Activated T-helper 1 cell treated with anti-CD3 and anti-CD28 coated beads, Interleukin-12 subunit alpha, Interleukin-12 subunit beta, Interleukin-2, Interleukin-4 antibody, amounts not matched to agents 30 ng/mL and 10 ng/mL and 1 ng/mL, durations not matched to agents 14 hours and 24 hours and 36 hours (primary cell): ENCODE measurements at regions not wholly inside any gene's neighbourhood (a gene's known extent, or its start where the extent isn't known, plus 50 kb on each side); places are given as distances from the start of the nearest gene placed in this dataset.
"Not testable (repeated sequence)": the region's sequence is repeated elsewhere in the genome, so short reads cannot be mapped to it uniquely, and the experiment has no call there.

Source experiments
- DNase-seq: peaks from one replicate; pipeline ENCODE4 v3.0.0; 2021; ENCODE audit warnings: low spot score
- H3K27ac Mint-ChIP-seq: one replicate; pipeline ENCODE4 v1.8.0; 2021; ENCODE audit warnings: mild to moderate bottlenecking, mixed read lengths
- H3K27me3 Mint-ChIP-seq: one replicate; pipeline ENCODE4 v1.8.0; 2022; ENCODE audit warnings: mild to moderate bottlenecking, moderate library complexity, mixed read lengths; ENCODE audit not compliant: insufficient read depth
- H3K36me3 Mint-ChIP-seq: one replicate; pipeline ENCODE4 v1.8.0; 2021; ENCODE audit warnings: low read depth, mixed read lengths
- H3K4me1 Mint-ChIP-seq: one replicate; pipeline ENCODE4 v1.8.0; 2021; ENCODE audit warnings: low read depth, mixed read lengths
- H3K4me3 Mint-ChIP-seq: one replicate; pipeline ENCODE4 v1.8.0; 2021; ENCODE audit warnings: mild to moderate bottlenecking, moderate library complexity, mixed read lengths
- H3K9me3 Mint-ChIP-seq: one replicate; pipeline ENCODE4 v1.8.0; 2021; ENCODE audit warnings: mixed read lengths
- intact Hi-C: fragments of 100-400 bp; cut with micrococcal nuclease; formaldehyde crosslinking; loops from one replicate; pipeline ENCODE4 v1.15.1; 2024

GRCh38 chr10:64840341-64840740 lies 1319.1 kb downstream of the REEP3 start:
- H3K9me3 Mint-ChIP-seq = peaks cover 9% of the 10 kb centered on the region
- no peak overlapping the region for H3K27ac Mint-ChIP-seq
- H3K4me3 Mint-ChIP-seq = no peak overlapping the region
- DNase-seq = no peak
- H3K4me1 Mint-ChIP-seq = no peaks in the 10 kb centered on the region
- intact Hi-C loops = no loop called here
- H3K27me3 Mint-ChIP-seq = no peaks in the 10 kb centered on the region
- no peaks in the 10 kb centered on the region for H3K36me3 Mint-ChIP-seq

- Mint-ChIP-seq H3K4me3 (no peak overlapping the region), H3K9me3 (no peaks in the 10 kb centered on the region), H3K4me1 (no peaks in the 10 kb centered on the region), H3K27me3 (no peaks in the 10 kb centered on the region), H3K27ac (no peak overlapping the region), H3K36me3 (no peaks in the 10 kb centered on the region)
- DNase-seq = no peak
- intact Hi-C loops = no loop called here
Observed at GRCh38 chr10:64846700-64847099, 1325.5 kb downstream of the REEP3 start.

- no peak overlapping the region for H3K4me3 Mint-ChIP-seq
Observed at GRCh38 chr10:64855941-64856340, 1334.7 kb downstream of the REEP3 start.

GRCh38 chr10:64859911-64860310 lies 1338.7 kb downstream of the REEP3 start:
- intact Hi-C loops = no loop called here
- H3K36me3 Mint-ChIP-seq = no peaks in the 10 kb centered on the region

More at GRCh38 chr10:64855941-64856340, 1334.7 kb downstream of the REEP3 start:
- H3K36me3 Mint-ChIP-seq = no peaks in the 10 kb centered on the region
- H3K9me3 Mint-ChIP-seq = no peaks in the 10 kb centered on the region
- no peaks in the 10 kb centered on the region for H3K27me3 Mint-ChIP-seq
- H3K4me1 Mint-ChIP-seq = no peaks in the 10 kb centered on the region
- intact Hi-C loops = no loop called here
- no peak for DNase-seq
- no peak overlapping the region for H3K27ac Mint-ChIP-seq

GRCh38 chr10:64863836-64864235 lies 1342.6 kb downstream of the REEP3 start:
- Mint-ChIP-seq H3K9me3 (no peaks in the 10 kb centered on the region), H3K27me3 (no peaks in the 10 kb centered on the region), H3K4me3 (no peak overlapping the region), H3K27ac (no peak overlapping the region), H3K36me3 (no peaks in the 10 kb centered on the region), H3K4me1 (no peaks in the 10 kb centered on the region)
- intact Hi-C loops = no loop called here
- DNase-seq = no peak

More at GRCh38 chr10:64859911-64860310, 1338.7 kb downstream of the REEP3 start:
- Mint-ChIP-seq H3K4me3 (no peak overlapping the region), H3K27ac (no peak overlapping the region), H3K27me3 (no peaks in the 10 kb centered on the region), H3K9me3 (no peaks in the 10 kb centered on the region), H3K4me1 (no peaks in the 10 kb centered on the region)
- DNase-seq = no peak

GRCh38 chr10:64867501-64867962 lies 1346.3 kb downstream of the REEP3 start:
- H3K27me3 Mint-ChIP-seq = no peaks in the 10 kb centered on the region
- DNase-seq = no peak
- intact Hi-C loops = no loop called here
- H3K9me3 Mint-ChIP-seq = no peaks in the 10 kb centered on the region
- no peaks in the 10 kb centered on the region for H3K4me1 Mint-ChIP-seq
- H3K4me3 Mint-ChIP-seq = no peak overlapping the region
- H3K36me3 Mint-ChIP-seq = no peaks in the 10 kb centered on the region
- H3K27ac Mint-ChIP-seq = no peak overlapping the region

- Mint-ChIP-seq H3K9me3 (no peaks in the 10 kb centered on the region), H3K27ac (no peak overlapping the region), H3K4me3 (no peak overlapping the region), H3K27me3 (no peaks in the 10 kb centered on the region), H3K4me1 (no peaks in the 10 kb centered on the region), H3K36me3 (no peaks in the 10 kb centered on the region)
- intact Hi-C loops = no loop called here
- DNase-seq = no peak
Observed at GRCh38 chr10:64873088-64873487, 1351.9 kb downstream of the REEP3 start.

GRCh38 chr10:64873959-64874358 lies 1352.8 kb downstream of the REEP3 start:
- no peaks in the 10 kb centered on the region for H3K4me1 Mint-ChIP-seq
- no peaks in the 10 kb centered on the region for H3K9me3 Mint-ChIP-seq
- H3K27ac Mint-ChIP-seq = no peak overlapping the region
- H3K36me3 Mint-ChIP-seq = no peaks in the 10 kb centered on the region
- no peak overlapping the region for H3K4me3 Mint-ChIP-seq
- no peaks in the 10 kb centered on the region for H3K27me3 Mint-ChIP-seq
- DNase-seq = no peak
- intact Hi-C loops = no loop called here

GRCh38 chr10:64880546-64880945 lies 1359.3 kb downstream of the REEP3 start:
- H3K36me3 Mint-ChIP-seq = no peaks in the 10 kb centered on the region
- intact Hi-C loops = no loop called here
- H3K4me1 Mint-ChIP-seq = no peaks in the 10 kb centered on the region
- H3K9me3 Mint-ChIP-seq = no peaks in the 10 kb centered on the region
- H3K4me3 Mint-ChIP-seq = no peak overlapping the region
- no peak for DNase-seq
- H3K27me3 Mint-ChIP-seq = no peaks in the 10 kb centered on the region
- H3K27ac Mint-ChIP-seq = no peak overlapping the region

GRCh38 chr10:64881257-64881656 lies 1360.1 kb downstream of the REEP3 start:
- Mint-ChIP-seq H3K9me3 (no peaks in the 10 kb centered on the region), H3K4me3 (no peak overlapping the region), H3K27ac (no peak overlapping the region), H3K36me3 (no peaks in the 10 kb centered on the region), H3K4me1 (no peaks in the 10 kb centered on the region), H3K27me3 (no peaks in the 10 kb centered on the region)
- intact Hi-C loops = no loop called here
- no peak for DNase-seq

GRCh38 chr10:64896582-64896981 lies 1375.4 kb downstream of the REEP3 start:
- peaks cover 14% of the 10 kb centered on the region for H3K9me3 Mint-ChIP-seq
- no peak overlapping the region for H3K4me3 Mint-ChIP-seq
- H3K36me3 Mint-ChIP-seq = no peaks in the 10 kb centered on the region
- no peaks in the 10 kb centered on the region for H3K4me1 Mint-ChIP-seq
- H3K27ac Mint-ChIP-seq = no peak overlapping the region
- intact Hi-C loops = no loop called here
- DNase-seq = no peak
- no peaks in the 10 kb centered on the region for H3K27me3 Mint-ChIP-seq

- H3K9me3 Mint-ChIP-seq, intact Hi-C loops, H3K27me3 Mint-ChIP-seq, H3K4me3 Mint-ChIP-seq, H3K36me3 Mint-ChIP-seq, DNase-seq, H3K27ac Mint-ChIP-seq, H3K4me1 Mint-ChIP-seq: not testable (repeated sequence)
Observed at GRCh38 chr10:64906311-64906710, 1385.1 kb downstream of the REEP3 start.

- H3K27me3 Mint-ChIP-seq, H3K4me3 Mint-ChIP-seq, H3K27ac Mint-ChIP-seq, H3K4me1 Mint-ChIP-seq, H3K36me3 Mint-ChIP-seq, intact Hi-C loops, DNase-seq: not testable (repeated sequence)
- H3K9me3 Mint-ChIP-seq = peaks cover 16% of the 10 kb centered on the region
Observed at GRCh38 chr10:64924306-64924705, 1403.1 kb downstream of the REEP3 start.

- no peaks in the 10 kb centered on the region for H3K4me1 Mint-ChIP-seq
- intact Hi-C loops = no loop called here
- DNase-seq = no peak
- no peaks in the 10 kb centered on the region for H3K36me3 Mint-ChIP-seq
- H3K27ac Mint-ChIP-seq = no peak overlapping the region
- H3K9me3 Mint-ChIP-seq = peaks cover 39% of the 10 kb centered on the region
- no peaks in the 10 kb centered on the region for H3K27me3 Mint-ChIP-seq
- H3K4me3 Mint-ChIP-seq = no peak overlapping the region
Observed at GRCh38 chr10:64952042-64952441, 1430.8 kb downstream of the REEP3 start.
